Smooth muscle cell (in vitro differentiated cells): ENCODE measurements at regions not wholly inside any gene's neighbourhood (a gene's known extent, or its start where the extent isn't known, plus 50 kb on each side); places are given as distances from the start of the nearest gene placed in this dataset.

Experiments
- DNase-seq: peaks from one replicate; lab custom pipeline; 2025; ENCODE audit not compliant: unreplicated experiment; lab: John Stamatoyannopoulos, UW
- H2AFZ ChIP-seq: fragments of 200-600 bp; sonication (generic); 2 replicates; pipeline ENCODE4 v1.6.0; 2016; ENCODE audit warnings: antibody characterized with exemption, low read depth, mild to moderate bottlenecking
- H3F3A ChIP-seq: fragments of 200-600 bp; sonication (generic); 2 replicates; pipeline ENCODE4 v1.6.0; 2017; ENCODE audit warnings: antibody characterized with exemption, low read depth
- H3K27ac ChIP-seq: fragments of 200-600 bp; sonication (generic); 2 replicates; pipeline ENCODE4 v1.5.1; 2016; ENCODE audit warnings: low read depth, mild to moderate bottlenecking
- H3K27me3 ChIP-seq: fragments of 200-600 bp; sonication (generic); 2 replicates; pipeline ENCODE4 v1.6.1; 2016; ENCODE audit warnings: low read depth, mild to moderate bottlenecking
- H3K36me3 ChIP-seq: fragments of 200-600 bp; sonication (generic); 2 replicates; pipeline ENCODE4 v1.5.1; 2016; ENCODE audit warnings: low read depth
- H3K4me1 ChIP-seq: fragments of 200-600 bp; sonication (generic); 2 replicates; pipeline ENCODE4 v1.5.1; 2016; ENCODE audit warnings: low read depth
- H3K4me2 ChIP-seq: fragments of 200-600 bp; sonication (generic); 2 replicates; pipeline ENCODE4 v1.6.0; 2016; ENCODE audit warnings: mild to moderate bottlenecking
- H3K4me3 ChIP-seq: fragments of 200-600 bp; sonication (generic); 2 replicates; pipeline ENCODE4 v1.5.1; 2016; ENCODE audit warnings: mild to moderate bottlenecking
- H3K79me2 ChIP-seq: fragments of 200-600 bp; sonication (generic); 2 replicates; pipeline ENCODE4 v1.6.0; 2016; ENCODE audit warnings: low read depth, mild to moderate bottlenecking
- H3K9ac ChIP-seq: fragments of 200-600 bp; sonication (generic); 2 replicates; pipeline ENCODE4 v1.6.0; 2016; ENCODE audit warnings: low read depth
- H3K9me3 ChIP-seq: fragments of 200-600 bp; sonication (generic); replicated peaks from 2 replicates; pipeline ENCODE4 v1.5.1; 2016; ENCODE audit warnings: low read depth
- H4K20me1 ChIP-seq: fragments of 200-600 bp; sonication (generic); 2 replicates; pipeline ENCODE4 v1.6.0; 2016; ENCODE audit warnings: low read depth
- WGBS: methylation state at CpG from one replicate; pipeline ENCODE4 v1.1.7; 2016; ENCODE audit warnings: low lambda C conversion rate; 5-methylcytosine and 5-hydroxymethylcytosine counted together
- TF ChIP-seq, protein P1 (sequence below): fragments of 200-600 bp; sonication (generic); IDR thresholded peaks from 2 replicates; pipeline ENCODE4 v1.5.1; 2017; ENCODE audit warnings: borderline replicate concordance, mild to moderate bottlenecking, antibody characterized with exemption; ENCODE audit not compliant: insufficient read depth, poor library complexity, severe bottlenecking

DNA sequence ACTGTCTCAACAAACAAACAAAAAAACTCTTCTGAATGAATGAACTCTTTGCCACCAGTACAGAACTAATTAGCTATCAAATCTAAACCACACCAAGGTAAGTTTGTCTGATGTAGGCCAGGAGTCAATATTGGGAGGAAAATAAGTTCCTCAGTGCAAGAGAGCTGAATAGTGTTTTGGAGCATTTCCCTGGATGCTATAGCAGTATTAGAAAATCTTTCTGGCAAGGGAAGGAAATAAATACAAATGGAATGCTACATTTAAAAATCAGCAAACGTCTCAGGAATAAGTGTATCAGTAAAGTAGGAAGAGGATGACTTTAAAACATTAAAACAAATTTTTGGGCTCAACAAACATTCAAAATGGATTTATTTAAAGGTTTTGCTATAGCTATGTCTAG is 81.3 kb upstream of the TMTC4 start:
- Histone ChIP-seq H3K4me2 (no peak overlapping the region), H3K27ac (no peak overlapping the region), H3F3A (no peaks in the 10 kb centered on the region), H3K4me3 (no peak overlapping the region), H2AFZ (no peak overlapping the region), H3K36me3 (no peaks in the 10 kb centered on the region), H3K9me3 (no peaks in the 10 kb centered on the region), H3K9ac (no peak overlapping the region), H4K20me1 (no peaks in the 10 kb centered on the region), H3K27me3 (no peaks in the 10 kb centered on the region), H3K79me2 (no peaks in the 10 kb centered on the region), H3K4me1 (no peaks in the 10 kb centered on the region)
- TF ChIP-seq, protein P1, sequence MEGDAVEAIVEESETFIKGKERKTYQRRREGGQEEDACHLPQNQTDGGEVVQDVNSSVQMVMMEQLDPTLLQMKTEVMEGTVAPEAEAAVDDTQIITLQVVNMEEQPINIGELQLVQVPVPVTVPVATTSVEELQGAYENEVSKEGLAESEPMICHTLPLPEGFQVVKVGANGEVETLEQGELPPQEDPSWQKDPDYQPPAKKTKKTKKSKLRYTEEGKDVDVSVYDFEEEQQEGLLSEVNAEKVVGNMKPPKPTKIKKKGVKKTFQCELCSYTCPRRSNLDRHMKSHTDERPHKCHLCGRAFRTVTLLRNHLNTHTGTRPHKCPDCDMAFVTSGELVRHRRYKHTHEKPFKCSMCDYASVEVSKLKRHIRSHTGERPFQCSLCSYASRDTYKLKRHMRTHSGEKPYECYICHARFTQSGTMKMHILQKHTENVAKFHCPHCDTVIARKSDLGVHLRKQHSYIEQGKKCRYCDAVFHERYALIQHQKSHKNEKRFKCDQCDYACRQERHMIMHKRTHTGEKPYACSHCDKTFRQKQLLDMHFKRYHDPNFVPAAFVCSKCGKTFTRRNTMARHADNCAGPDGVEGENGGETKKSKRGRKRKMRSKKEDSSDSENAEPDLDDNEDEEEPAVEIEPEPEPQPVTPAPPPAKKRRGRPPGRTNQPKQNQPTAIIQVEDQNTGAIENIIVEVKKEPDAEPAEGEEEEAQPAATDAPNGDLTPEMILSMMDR, result no peak
- no peak for DNase-seq
- WGBS, result 68% methylated on average over 1 of the region's 1 CpG

DNA sequence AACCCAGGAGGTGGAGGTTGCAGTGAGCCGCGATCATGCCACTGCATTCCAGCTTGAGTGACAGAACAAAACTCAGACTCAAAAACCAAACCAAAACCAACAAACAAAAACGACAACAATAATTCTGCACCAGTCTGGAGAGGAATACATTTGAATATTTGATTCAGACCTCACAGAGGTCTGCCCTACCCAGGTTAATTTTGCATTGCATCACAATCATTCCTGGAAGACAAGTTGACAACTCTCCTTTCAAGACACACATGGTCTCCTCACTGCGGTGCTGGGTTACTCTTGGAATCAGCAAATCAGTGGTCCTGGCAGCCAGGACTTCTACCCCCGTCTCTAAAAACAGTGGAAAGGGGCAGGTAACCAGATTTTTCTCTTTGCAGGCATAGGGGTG is 79.9 kb upstream of the TMTC4 start:
- Histone ChIP-seq H2AFZ (no peak overlapping the region), H3K27ac (no peak overlapping the region), H3K4me1 (no peaks in the 10 kb centered on the region), H3K9ac (no peak overlapping the region), H4K20me1 (no peaks in the 10 kb centered on the region), H3K36me3 (no peaks in the 10 kb centered on the region), H3K9me3 (no peaks in the 10 kb centered on the region), H3F3A (no peaks in the 10 kb centered on the region), H3K79me2 (no peaks in the 10 kb centered on the region), H3K4me2 (no peak overlapping the region), H3K27me3 (no peaks in the 10 kb centered on the region), H3K4me3 (no peak overlapping the region)
- TF ChIP-seq, protein P1, result no peak
- no peak for DNase-seq
- WGBS, result 93% methylated on average over 5 of the region's 5 CpGs

DNA sequence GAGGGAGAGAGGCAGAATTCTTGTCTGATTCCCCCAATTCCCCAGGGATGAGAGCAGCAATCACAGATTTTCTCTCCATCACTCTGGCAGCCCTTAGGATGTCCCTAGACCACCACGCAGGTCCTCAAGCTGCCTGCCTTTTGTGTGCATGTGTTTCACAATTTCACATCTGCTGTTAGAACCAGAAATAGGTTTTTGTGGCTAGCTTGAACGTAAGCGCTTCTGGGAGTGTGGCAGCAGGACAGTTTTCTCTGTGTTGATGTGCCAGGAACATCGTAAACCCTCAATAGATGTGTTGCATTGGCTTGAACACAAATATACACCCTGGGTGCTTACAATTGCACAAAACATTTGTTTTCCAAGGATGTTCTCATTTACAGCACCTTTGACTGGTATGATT is 78.8 kb upstream of the TMTC4 start:
- Histone ChIP-seq H3K4me1 (no peaks in the 10 kb centered on the region), H3K27ac (no peak overlapping the region), H3K9me3 (no peaks in the 10 kb centered on the region), H4K20me1 (no peaks in the 10 kb centered on the region), H3K27me3 (no peaks in the 10 kb centered on the region), H3F3A (no peaks in the 10 kb centered on the region), H3K4me2 (no peak overlapping the region), H3K79me2 (no peaks in the 10 kb centered on the region), H3K4me3 (no peak overlapping the region), H2AFZ (no peak overlapping the region), H3K9ac (no peak overlapping the region), H3K36me3 (no peaks in the 10 kb centered on the region)
- TF ChIP-seq, protein P1, result no peak
- 81% methylated on average over 4 of the region's 4 CpGs for WGBS
- DNase-seq, result no peak

DNA sequence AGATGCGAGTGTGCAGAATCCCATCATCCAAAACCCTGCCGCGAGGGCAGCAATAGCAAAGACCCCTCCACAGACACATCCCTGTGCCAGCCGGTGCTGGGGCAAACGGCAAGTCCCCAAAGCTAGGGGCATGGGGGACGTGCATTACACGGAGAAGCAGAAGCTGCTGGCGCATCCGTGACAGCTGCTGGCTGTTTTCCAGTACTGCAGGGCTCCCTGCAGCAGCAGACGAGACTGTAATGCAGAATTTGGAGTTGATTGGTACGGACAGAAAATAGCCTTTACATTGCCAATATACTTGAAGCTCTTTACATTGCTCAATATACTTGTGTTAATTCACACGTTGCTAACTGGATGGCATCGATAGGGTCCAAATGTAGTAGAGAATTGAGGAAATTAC is 77.2 kb upstream of the TMTC4 start:
- H3K4me3 ChIP-seq, result no peak overlapping the region
- no peaks in the 10 kb centered on the region for H3K9me3 ChIP-seq
- H4K20me1 ChIP-seq, result no peaks in the 10 kb centered on the region
- no peaks in the 10 kb centered on the region for H3K27me3 ChIP-seq
- H3K4me1 ChIP-seq, result no peaks in the 10 kb centered on the region
- no peak for DNase-seq
- WGBS, result 85% methylated on average over 13 of the region's 13 CpGs
- TF ChIP-seq, protein P1, result no peak
- H3K79me2 ChIP-seq, result no peaks in the 10 kb centered on the region
- H3K9ac ChIP-seq, result no peak overlapping the region
- H2AFZ ChIP-seq, result no peak overlapping the region
- no peak overlapping the region for H3K27ac ChIP-seq
- H3F3A ChIP-seq, result no peaks in the 10 kb centered on the region
- H3K36me3 ChIP-seq, result no peaks in the 10 kb centered on the region
- H3K4me2 ChIP-seq, result no peak overlapping the region
